ENCODE measurements at regions not wholly inside any gene's neighbourhood (a gene's known extent, or its start where the extent isn't known, plus 50 kb on each side); places are given as distances from the start of the nearest gene placed in this dataset.

GRCh38 chr10:78727251-78727650, 341.5 kb upstream of the ZMIZ1 start:
- in situ Hi-C loops (cut with HindIII; ENCODE audit: low pct_ligation_motif_present, low pct_unique_long_range_greater_than_20kb, low sequenced_read_pairs) = no loop called here

GRCh38 chr10:78727728-78728127, 341.0 kb upstream of the ZMIZ1 start:
- no peak for DNase-seq

More at GRCh38 chr10:78727251-78727650, 341.5 kb upstream of the ZMIZ1 start:
- DNase-seq = no peak

GRCh38 chr10:78728176-78728575, 340.6 kb upstream of the ZMIZ1 start:
- in situ Hi-C loops (cut with HindIII; ENCODE audit: low pct_ligation_motif_present, low pct_unique_long_range_greater_than_20kb, low sequenced_read_pairs) = no loop called here
- DNase-seq = no peak

More at GRCh38 chr10:78727728-78728127, 341.0 kb upstream of the ZMIZ1 start:
- in situ Hi-C loops (cut with HindIII; ENCODE audit: low pct_ligation_motif_present, low pct_unique_long_range_greater_than_20kb, low sequenced_read_pairs) = no loop called here

GRCh38 chr10:78729366-78729765, 339.4 kb upstream of the ZMIZ1 start:
- in situ Hi-C loops (cut with HindIII; ENCODE audit: low pct_ligation_motif_present, low pct_unique_long_range_greater_than_20kb, low sequenced_read_pairs) = no loop called here
- DNase-seq = no peak

DNA sequence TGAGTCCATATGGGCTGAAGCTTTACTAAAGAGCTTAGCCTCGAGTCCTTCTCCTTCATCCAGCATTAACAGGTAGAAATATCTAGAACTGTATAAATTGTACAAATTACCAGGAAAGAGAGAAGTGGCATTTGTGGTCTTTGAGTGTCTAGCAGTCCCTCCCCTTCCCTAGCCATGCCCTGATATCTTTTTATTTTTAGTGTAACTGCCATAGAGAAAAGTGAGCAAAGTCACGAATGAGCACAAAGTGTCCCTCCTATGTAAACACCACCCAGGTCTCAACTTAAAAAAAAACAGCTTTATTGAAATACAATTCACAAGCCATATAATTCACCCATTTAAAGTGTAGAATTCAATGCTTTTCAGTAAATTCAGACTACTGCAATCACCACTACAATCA, 339.0 kb upstream of the ZMIZ1 start:
- no peak for DNase-seq
- in situ Hi-C loops (cut with HindIII; ENCODE audit: low pct_ligation_motif_present, low pct_unique_long_range_greater_than_20kb, low sequenced_read_pairs) = no loop called here

- in situ Hi-C loops (cut with HindIII; ENCODE audit: low pct_ligation_motif_present, low pct_unique_long_range_greater_than_20kb, low sequenced_read_pairs) = no loop called here
- DNase-seq = no peak
Observed at GRCh38 chr10:78730754-78731153, 338.0 kb upstream of the ZMIZ1 start.

GRCh38 chr10:78731675-78732074, 337.1 kb upstream of the ZMIZ1 start:
- in situ Hi-C loops (cut with HindIII; ENCODE audit: low pct_ligation_motif_present, low pct_unique_long_range_greater_than_20kb, low sequenced_read_pairs) = no loop called here
- no peak for DNase-seq

GRCh38 chr10:78732381-78732780, 336.4 kb upstream of the ZMIZ1 start:
- in situ Hi-C loops (cut with HindIII; ENCODE audit: low pct_ligation_motif_present, low pct_unique_long_range_greater_than_20kb, low sequenced_read_pairs) = no loop called here
- DNase-seq = no peak

- DNase-seq = no peak
- in situ Hi-C loops (cut with HindIII; ENCODE audit: low pct_ligation_motif_present, low pct_unique_long_range_greater_than_20kb, low sequenced_read_pairs) = no loop called here
Observed at GRCh38 chr10:78736926-78737630, 331.7 kb upstream of the ZMIZ1 start.

- no peak for DNase-seq
- in situ Hi-C loops (cut with HindIII; ENCODE audit: low pct_ligation_motif_present, low pct_unique_long_range_greater_than_20kb, low sequenced_read_pairs) = no loop called here
Observed at GRCh38 chr10:78737883-78738856, 330.6 kb upstream of the ZMIZ1 start.

DNA sequence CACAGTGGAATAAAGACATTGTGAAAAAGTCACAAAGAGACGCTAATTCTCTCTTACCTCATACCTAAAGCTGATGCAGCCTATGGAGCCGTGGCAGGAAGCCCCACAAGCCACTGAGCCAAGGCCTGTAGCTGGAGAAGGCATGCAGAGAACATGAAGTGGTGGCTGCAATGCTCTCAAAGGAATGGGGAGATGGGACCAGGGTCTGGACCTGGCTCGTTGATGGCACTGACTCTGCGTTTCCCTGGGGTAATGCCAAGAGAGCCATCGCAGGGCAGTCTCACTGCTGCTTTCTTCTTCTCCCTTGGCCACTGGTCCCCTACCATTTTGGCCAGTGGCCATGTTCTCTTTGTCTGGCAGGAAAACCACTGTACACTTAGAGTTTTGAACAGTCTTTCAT, 329.9 kb upstream of the ZMIZ1 start:
- in situ Hi-C loops (cut with HindIII; ENCODE audit: low pct_ligation_motif_present, low pct_unique_long_range_greater_than_20kb, low sequenced_read_pairs) = no loop called here

GRCh38 chr10:78739444-78740053, 329.2 kb upstream of the ZMIZ1 start:
- in situ Hi-C loops (cut with HindIII; ENCODE audit: low pct_ligation_motif_present, low pct_unique_long_range_greater_than_20kb, low sequenced_read_pairs) = no loop called here

More for the DNA sequence above, 329.9 kb upstream of the ZMIZ1 start:
- DNase-seq = no peak

GRCh38 chr10:78740976-78741915, 327.5 kb upstream of the ZMIZ1 start:
- DNase-seq = no peak
- in situ Hi-C loops (cut with HindIII; ENCODE audit: low pct_ligation_motif_present, low pct_unique_long_range_greater_than_20kb, low sequenced_read_pairs) = no loop called here

More at GRCh38 chr10:78739444-78740053, 329.2 kb upstream of the ZMIZ1 start:
- no peak for DNase-seq

DNA sequence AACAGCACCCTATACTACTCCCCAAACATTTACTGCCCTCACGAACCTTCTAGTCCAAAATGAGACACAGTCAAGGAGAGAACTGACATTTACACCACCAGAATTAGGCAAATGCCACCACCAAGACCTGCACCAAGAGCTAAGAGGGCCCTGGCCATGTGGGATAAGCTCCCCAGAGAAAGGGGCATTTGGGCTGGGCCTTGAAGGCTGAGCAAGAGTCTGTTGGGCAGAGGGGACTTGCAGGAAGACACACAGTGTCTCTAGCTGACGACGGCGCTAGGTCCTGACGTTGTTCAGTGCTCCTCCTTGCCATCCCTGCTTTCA, 326.4 kb upstream of the ZMIZ1 start:
- in situ Hi-C loops (cut with HindIII; ENCODE audit: low pct_ligation_motif_present, low pct_unique_long_range_greater_than_20kb, low sequenced_read_pairs) = no loop called here
- DNase-seq = no peak

GRCh38 chr10:78742730-78743615, 325.8 kb upstream of the ZMIZ1 start:
- in situ Hi-C loops (cut with HindIII; ENCODE audit: low pct_ligation_motif_present, low pct_unique_long_range_greater_than_20kb, low sequenced_read_pairs) = no loop called here
- DNase-seq = no peak

DNA sequence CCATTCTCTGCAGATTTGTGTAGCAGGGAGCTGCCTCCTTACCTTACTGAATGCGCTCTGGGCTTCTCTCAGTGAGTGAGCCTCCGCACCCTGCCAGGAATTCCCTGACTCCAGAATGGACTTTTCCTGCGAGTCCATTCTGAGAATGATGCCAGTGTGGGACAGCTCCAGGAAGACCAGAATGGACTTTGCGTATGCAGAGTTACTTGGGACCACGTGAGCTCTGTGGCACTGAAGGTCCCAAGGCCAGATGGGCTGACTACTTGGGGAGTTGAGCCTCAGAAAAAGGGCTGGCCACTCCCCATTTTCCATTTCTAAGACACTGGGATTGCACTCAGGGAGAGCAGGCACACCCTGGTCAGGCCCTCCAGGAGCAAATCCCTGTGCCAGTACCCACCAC, 324.7 kb upstream of the ZMIZ1 start:
- in situ Hi-C loops (cut with HindIII; ENCODE audit: low pct_ligation_motif_present, low pct_unique_long_range_greater_than_20kb, low sequenced_read_pairs) = no loop called here
- DNase-seq = no peak

DNA sequence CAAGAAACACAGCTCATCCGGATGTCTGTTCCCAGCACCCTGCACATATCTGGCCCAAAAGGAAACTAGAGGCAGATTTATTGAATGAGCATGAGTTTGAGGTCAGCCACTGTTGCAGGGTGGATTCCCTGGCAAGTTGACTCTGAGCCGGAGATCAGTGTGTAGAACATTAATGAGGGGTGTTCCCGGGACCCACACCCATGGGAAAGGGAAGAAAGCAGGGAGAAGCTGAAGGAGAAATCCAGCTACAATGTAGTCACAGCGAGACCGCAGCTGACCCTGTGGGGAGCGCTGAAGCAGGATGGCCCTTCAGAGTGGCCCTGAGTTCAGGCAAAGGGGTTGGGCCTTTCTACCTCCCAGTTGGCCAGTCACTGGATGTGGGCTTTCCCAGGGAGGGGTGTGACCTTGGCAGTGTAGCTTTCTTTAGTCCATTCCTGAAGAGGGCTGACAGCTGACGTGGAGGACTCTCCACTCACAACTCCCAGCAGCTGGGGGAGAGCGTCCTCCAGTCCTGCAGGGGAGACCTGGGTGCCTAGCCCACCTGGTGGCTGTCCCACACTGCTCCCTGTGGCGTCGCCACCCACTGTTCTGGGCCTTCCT, 324.2 kb upstream of the ZMIZ1 start:
- in situ Hi-C loops (cut with HindIII; ENCODE audit: low pct_ligation_motif_present, low pct_unique_long_range_greater_than_20kb, low sequenced_read_pairs) = no loop called here
- no peak for DNase-seq
